ENCODE measurements at regions not wholly inside any gene's neighbourhood (a gene's known extent, or its start where the extent isn't known, plus 50 kb on each side); places are given as distances from the start of the nearest gene placed in this dataset.

DNA sequence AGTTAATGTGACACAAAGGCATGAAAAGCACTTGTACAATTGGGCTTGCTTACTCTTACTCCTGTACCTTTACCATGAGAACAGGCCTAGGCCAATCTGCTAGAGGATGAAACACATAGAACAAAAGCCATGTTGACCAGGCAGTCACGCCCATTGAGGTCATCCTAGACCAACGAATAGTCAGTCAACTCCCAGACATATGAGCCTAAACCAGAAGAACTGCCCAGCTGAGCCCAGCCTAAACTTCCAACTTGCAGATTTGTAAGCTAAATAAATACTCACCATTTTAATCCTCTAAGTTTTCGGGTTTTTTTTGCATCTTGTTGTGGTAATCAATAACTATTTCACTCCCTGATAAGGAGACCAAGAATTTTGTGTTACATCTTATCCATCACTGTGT is 164.8 kb upstream of the ADRA1B start:
- Histone ChIP-seq H3K4me1 (ENCODE audit: control insufficient read depth in 5 of 5, insufficient read depth in 5 of 5, low read length in 5 of 5) (no peaks in the 10 kb centered on the region), H3K27me3 (ENCODE audit: control insufficient read depth in 3 of 3, insufficient read depth in 3 of 3, low read length in 2 of 3) (no peaks in the 10 kb centered on the region), H3K9me3 (ENCODE audit: control insufficient read depth in 4 of 4, insufficient read depth in 3 of 4, low read length in 3 of 4) (peaks cover 0 to 4% (median 0%) of the 10 kb centered on the region in 4 donors), H3K27ac (ENCODE audit: low read depth in 1 of 2, low read length in 1 of 2) (no peak overlapping the region), H3K36me3 (ENCODE audit: control insufficient read depth in 4 of 4, insufficient read depth in 4 of 4, low read length in 4 of 4) (no peaks in the 10 kb centered on the region), H3K4me3 (no peak overlapping the region), H3K9ac (ENCODE audit: insufficient read depth in 1 of 2, low read length in 2 of 2) (no peak overlapping the region)
- DNase-seq (no peak), ATAC-seq (ENCODE audit: insufficient read depth, low FRiP score) (no peak)
- WGBS, 2 donors, result 78 to 87% methylated on average over 3 of the region's 3 CpGs
- TF ChIP-seq, protein P1, sequence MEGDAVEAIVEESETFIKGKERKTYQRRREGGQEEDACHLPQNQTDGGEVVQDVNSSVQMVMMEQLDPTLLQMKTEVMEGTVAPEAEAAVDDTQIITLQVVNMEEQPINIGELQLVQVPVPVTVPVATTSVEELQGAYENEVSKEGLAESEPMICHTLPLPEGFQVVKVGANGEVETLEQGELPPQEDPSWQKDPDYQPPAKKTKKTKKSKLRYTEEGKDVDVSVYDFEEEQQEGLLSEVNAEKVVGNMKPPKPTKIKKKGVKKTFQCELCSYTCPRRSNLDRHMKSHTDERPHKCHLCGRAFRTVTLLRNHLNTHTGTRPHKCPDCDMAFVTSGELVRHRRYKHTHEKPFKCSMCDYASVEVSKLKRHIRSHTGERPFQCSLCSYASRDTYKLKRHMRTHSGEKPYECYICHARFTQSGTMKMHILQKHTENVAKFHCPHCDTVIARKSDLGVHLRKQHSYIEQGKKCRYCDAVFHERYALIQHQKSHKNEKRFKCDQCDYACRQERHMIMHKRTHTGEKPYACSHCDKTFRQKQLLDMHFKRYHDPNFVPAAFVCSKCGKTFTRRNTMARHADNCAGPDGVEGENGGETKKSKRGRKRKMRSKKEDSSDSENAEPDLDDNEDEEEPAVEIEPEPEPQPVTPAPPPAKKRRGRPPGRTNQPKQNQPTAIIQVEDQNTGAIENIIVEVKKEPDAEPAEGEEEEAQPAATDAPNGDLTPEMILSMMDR (IDR thresholded peaks at IDR 0.05; ENCODE audit: control extremely low read depth, extremely low read depth), result no peak

DNA sequence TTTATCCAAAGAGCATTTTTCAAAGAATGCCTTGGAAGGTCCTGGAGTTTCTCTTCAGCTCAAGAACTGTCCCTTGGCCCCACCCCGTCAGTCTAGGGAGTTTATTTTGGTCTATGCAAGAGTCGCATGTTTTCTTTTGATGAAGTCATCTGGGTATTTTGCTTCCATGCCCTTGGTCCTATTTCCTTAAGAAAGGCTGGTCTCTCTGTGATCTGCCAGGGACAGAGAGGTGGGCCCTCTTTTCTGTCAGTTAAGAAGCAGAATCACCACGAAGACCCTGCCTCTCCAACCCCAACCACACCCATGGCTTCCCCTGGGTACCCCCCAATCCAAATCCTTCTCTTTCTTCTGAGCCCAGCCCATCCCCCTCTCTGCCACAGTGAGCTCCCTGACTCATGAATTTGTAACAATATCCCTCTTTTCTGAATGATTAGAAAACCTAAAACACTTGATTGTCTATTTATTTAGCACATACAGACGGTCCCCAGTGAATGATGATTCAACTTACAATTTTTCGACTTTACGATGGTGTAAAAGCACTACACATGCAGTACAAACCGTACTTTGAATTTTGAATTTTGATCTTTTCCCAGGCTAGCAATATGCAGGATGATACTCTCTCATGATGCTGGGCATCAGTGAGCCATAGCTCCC is 163.5 kb upstream of the ADRA1B start:
- no peak overlapping the region for H3K4me3 ChIP-seq
- no peak overlapping the region for H3K27ac ChIP-seq (ENCODE audit: low read depth in 1 of 2, low read length in 1 of 2)
- no peaks in the 10 kb centered on the region for H3K27me3 ChIP-seq (ENCODE audit: control insufficient read depth in 3 of 3, insufficient read depth in 3 of 3, low read length in 2 of 3)
- TF ChIP-seq, protein P1 (IDR thresholded peaks at IDR 0.05; ENCODE audit: control extremely low read depth, extremely low read depth), result no peak
- DNase-seq (no peak), ATAC-seq (ENCODE audit: insufficient read depth, low FRiP score) (no peak)
- H3K9ac ChIP-seq (ENCODE audit: insufficient read depth in 1 of 2, low read length in 2 of 2), result no peak overlapping the region
- 75 to 78% methylated on average over 7 of the region's 7 CpGs for WGBS, 2 donors
- H3K36me3 ChIP-seq (ENCODE audit: control insufficient read depth in 4 of 4, insufficient read depth in 4 of 4, low read length in 4 of 4), result no peaks in the 10 kb centered on the region
- no peaks in the 10 kb centered on the region for H3K4me1 ChIP-seq (ENCODE audit: control insufficient read depth in 5 of 5, insufficient read depth in 5 of 5, low read length in 5 of 5)
- peaks cover 0 to 4% (median 0%) of the 10 kb centered on the region in 4 donors for H3K9me3 ChIP-seq (ENCODE audit: control insufficient read depth in 4 of 4, insufficient read depth in 3 of 4, low read length in 3 of 4)

DNA sequence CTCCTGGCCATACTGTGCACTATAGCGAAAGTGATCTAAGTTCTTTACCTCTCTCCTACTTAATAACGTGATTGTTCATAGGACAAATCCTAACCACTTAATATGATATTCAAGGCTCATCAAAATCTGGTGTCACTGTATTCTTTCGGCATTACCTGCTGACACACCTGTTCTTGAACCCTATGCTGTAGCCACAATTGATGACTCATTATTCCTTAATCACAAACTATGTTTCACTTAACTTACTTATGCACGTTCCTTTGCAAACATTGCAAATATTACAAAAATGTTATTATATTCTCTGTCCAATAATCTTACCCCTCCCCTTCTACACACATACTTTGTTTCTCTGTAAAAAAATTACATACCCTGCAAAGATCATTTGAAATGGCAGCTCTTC is 158.1 kb upstream of the ADRA1B start:
- Histone ChIP-seq H3K27ac (ENCODE audit: low read depth in 1 of 2, low read length in 1 of 2) (no peak overlapping the region), H3K27me3 (ENCODE audit: control insufficient read depth in 3 of 3, insufficient read depth in 3 of 3, low read length in 2 of 3) (no peaks in the 10 kb centered on the region), H3K4me3 (no peak overlapping the region), H3K9ac (ENCODE audit: insufficient read depth in 1 of 2, low read length in 2 of 2) (no peak overlapping the region), H3K9me3 (ENCODE audit: control insufficient read depth in 4 of 4, insufficient read depth in 3 of 4, low read length in 3 of 4) (no peaks in the 10 kb centered on the region), H3K36me3 (ENCODE audit: control insufficient read depth in 4 of 4, insufficient read depth in 4 of 4, low read length in 4 of 4) (no peaks in the 10 kb centered on the region), H3K4me1 (ENCODE audit: control insufficient read depth in 5 of 5, insufficient read depth in 5 of 5, low read length in 5 of 5) (peaks cover 0 to 2% (median 0%) of the 10 kb centered on the region in 5 donors)
- DNase-seq (no peak), ATAC-seq (ENCODE audit: insufficient read depth, low FRiP score) (no peak)
- TF ChIP-seq, protein P1 (IDR thresholded peaks at IDR 0.05; ENCODE audit: control extremely low read depth, extremely low read depth), result no peak
- 81 to 86% methylated on average over 4 of the region's 4 CpGs for WGBS, 2 donors
